A549 (cell line): ENCODE measurements at regions not wholly inside any gene's neighbourhood (a gene's known extent, or its start where the extent isn't known, plus 50 kb on each side); places are given as distances from the start of the nearest gene placed in this dataset.

Experiments used
- ATAC-seq, 2 experiments: fragments of 200-7000 bp in 1 of 2; fragments of >200 bp in 1 of 2; cut with Nextera tagmentation in 1 of 2; cut with Tn5 transposase in 1 of 2; 3 replicates each; pipeline versions ENCODE4 v1.8.0 to v1.9.1; 2018 to 2020; ENCODE audit warnings: mild to moderate bottlenecking in 1 of 2, moderate library complexity in 1 of 2
- CTCF ChIA-PET: fragments of 300-600 bp; sonication (Branson Sonifier 250); formaldehyde crosslinking; extraction: SDS; loops from one replicate; lab custom pipeline; 2021; ENCODE audit warnings: antibody characterized with exemption, inconsistent platforms; lab: Yijun Ruan, JAX
- POLR2A ChIA-PET: fragments of 350-600 bp; formaldehyde crosslinking; extraction: SDS; loops from one replicate; lab custom pipeline; 2021; ENCODE audit warnings: antibody characterized with exemption, inconsistent platforms; lab: Yijun Ruan, JAX
- DNase-seq, 2 experiments: peaks; one replicate each; pipeline versions ENCODE4 v3.0.0 to v3.0.0-alpha.2; 2011 to 2016; ENCODE audit warnings: low read depth in 1 of 2, low spot score in 1 of 2
- FAIRE-seq: peaks from 2 replicates; lab custom pipeline; 2011; peaks lifted over from hg19 to GRCh38; lab: Jason Lieb, UNC
- H3K27ac ChIP-seq, 2 experiments: fragments of >200 bp; sonication (Bioruptor Twin); formaldehyde crosslinking; 3 replicates each; pipeline ENCODE4 v1.5.1; 2016 to 2017
- H3K4me1 ChIP-seq: fragments of >200 bp; sonication (Bioruptor Twin); formaldehyde crosslinking; 3 replicates; pipeline ENCODE4 v1.6.1; 2016
- H3K4me2 ChIP-seq: fragments of >200 bp; sonication (Bioruptor Twin); formaldehyde crosslinking; 3 replicates; pipeline ENCODE4 v1.6.1; 2016
- H3K4me3 ChIP-seq: fragments of >200 bp; sonication (Bioruptor Twin); formaldehyde crosslinking; 3 replicates; pipeline ENCODE4 v1.5.1; 2016
- H3K9me3 ChIP-seq: fragments of >200 bp; sonication (Bioruptor Twin); formaldehyde crosslinking; 3 replicates; pipeline ENCODE4 v1.6.1; 2016
- CBX8 ChIP-seq: fragments of 200-600 bp; sonication (generic); IDR thresholded peaks from 2 replicates; pipeline ENCODE4 v1.6.1; 2016
- CEBPB ChIP-seq, 2 experiments: fragments of >200 bp in 1 of 2; sonication (Bioruptor Twin) in 1 of 2; formaldehyde crosslinking in 1 of 2; IDR thresholded peaks; 2 replicates each; pipeline ENCODE4 v1.6.1; 2012 to 2016
- CHD4 ChIP-seq: fragments of 200-600 bp; sonication (generic); IDR thresholded peaks from 2 replicates; pipeline ENCODE4 v1.6.1; 2016; ENCODE audit warnings: antibody characterized with exemption, mild to moderate bottlenecking, borderline replicate concordance
- EHF ChIP-seq: fragments of 250-450 bp; sonication (Bioruptor Pico); IDR thresholded peaks from 2 replicates; pipeline ENCODE4 v1.5.0; 2020; ENCODE audit warnings: mild to moderate bottlenecking
- EP300 ChIP-seq, 2 experiments: fragments of >200 bp; sonication (Bioruptor Twin); formaldehyde crosslinking; IDR thresholded peaks; 2 replicates in 1 of 2; 3 replicates in 1 of 2; pipeline ENCODE4 v1.6.1; 2016 to 2017
- GATA3 ChIP-seq: IDR thresholded peaks from 2 replicates; pipeline ENCODE4 v1.6.1; 2012; ENCODE audit warnings: borderline replicate concordance
- HDAC2 ChIP-seq: fragments of 200-600 bp; sonication (generic); IDR thresholded peaks from 2 replicates; pipeline ENCODE4 v1.6.1; 2016
- HOXA7 ChIP-seq: fragments of 250-450 bp; sonication (Bioruptor Pico); IDR thresholded peaks from 2 replicates; pipeline ENCODE4 v1.5.0; 2020; ENCODE audit warnings: mild to moderate bottlenecking, moderate library complexity
- JUN ChIP-seq, 2 experiments: fragments of >200 bp; sonication (Bioruptor Twin); formaldehyde crosslinking; IDR thresholded peaks; 2 replicates in 1 of 2; 3 replicates in 1 of 2; pipeline ENCODE4 v1.6.1; 2016 to 2017
- JUNB ChIP-seq: fragments of >200 bp; sonication (Bioruptor Twin); formaldehyde crosslinking; IDR thresholded peaks from 2 replicates; pipeline ENCODE4 v1.6.1; 2016
- KDM5A ChIP-seq: fragments of 200-600 bp; sonication (generic); IDR thresholded peaks from 2 replicates; pipeline ENCODE4 v1.6.1; 2016; ENCODE audit warnings: antibody characterized with exemption, mild to moderate bottlenecking
- MAFK ChIP-seq: fragments of 450-650 bp; IDR thresholded peaks from 2 replicates; pipeline ENCODE4 v1.6.1; 2014; ENCODE audit not compliant: partially characterized antibody
- MYC ChIP-seq: IDR thresholded peaks from 2 replicates; pipeline ENCODE4 v1.6.1; 2012; ENCODE audit warnings: mild to moderate bottlenecking, inconsistent platforms, low read length, improper control_type of control experiment, borderline replicate concordance
- NFE2L2 ChIP-seq: fragments of 150-350 bp; conservative IDR thresholded peaks from 2 replicates; pipeline ENCODE4 v1.6.1; 2014; ENCODE audit warnings: low read length
- POLR2AphosphoS2 ChIP-seq: conservative IDR thresholded peaks from 2 replicates; pipeline ENCODE4 v1.6.1; 2012; ENCODE audit warnings: low read length, improper control_type of control experiment, inconsistent platforms
- RAD21 ChIP-seq, 2 experiments: fragments of >200 bp in 1 of 2; sonication (Bioruptor Twin) in 1 of 2; formaldehyde crosslinking in 1 of 2; IDR thresholded peaks in 1 of 2; conservative IDR thresholded peaks in 1 of 2; 2 replicates in 1 of 2; 3 replicates in 1 of 2; pipeline ENCODE4 v1.6.1; 2012 to 2018; ENCODE audit warnings: inconsistent platforms in 1 of 2
- RARB ChIP-seq: fragments of 250-450 bp; sonication (Bioruptor Pico); IDR thresholded peaks from 2 replicates; pipeline ENCODE4 v1.8.0; 2021; ENCODE audit warnings: mild to moderate bottlenecking, moderate library complexity
- RFX5 ChIP-seq: fragments of 450-650 bp; IDR thresholded peaks from 2 replicates; pipeline ENCODE4 v1.7.1; 2014; ENCODE audit warnings: antibody characterized with exemption, mild to moderate bottlenecking, moderate library complexity
- SMC3 ChIP-seq: fragments of >200 bp; sonication (Bioruptor Twin); formaldehyde crosslinking; IDR thresholded peaks from 3 replicates; pipeline ENCODE4 v1.6.1; 2018; ENCODE audit warnings: inconsistent platforms
- TP53 ChIP-seq: fragments of 250-450 bp; sonication (Bioruptor Pico); IDR thresholded peaks from 2 replicates; pipeline ENCODE4 v1.5.0; 2021; ENCODE audit warnings: mild to moderate bottlenecking, moderate library complexity
- ZNF302 ChIP-seq: fragments of 250-450 bp; sonication (Bioruptor Pico); IDR thresholded peaks from 2 replicates; pipeline ENCODE4 v1.9.0; 2021; ENCODE audit warnings: inconsistent platforms, mild to moderate bottlenecking, moderate library complexity
- ZSCAN20 ChIP-seq: fragments of 250-450 bp; sonication (Bioruptor Pico); IDR thresholded peaks from 2 replicates; pipeline ENCODE4 v1.8.0; 2022; ENCODE audit warnings: mild to moderate bottlenecking, moderate library complexity
- WGBS: methylation state at CpG from one replicate; pipeline ENCODE4 v1.1.6; 2017; ENCODE audit errors: missing lambda C conversion rate; 5-methylcytosine and 5-hydroxymethylcytosine counted together
- TF ChIP-seq, protein P1 (sequence below): fragments of 200-600 bp; sonication (generic); IDR thresholded peaks from 2 replicates; pipeline ENCODE4 v1.6.1; 2016; ENCODE audit warnings: antibody characterized with exemption, mild to moderate bottlenecking, moderate library complexity
- TF ChIP-seq, protein P2 (sequence below): fragments of >200 bp; sonication (Bioruptor Twin); formaldehyde crosslinking; IDR thresholded peaks from 2 replicates; pipeline ENCODE4 v1.6.1; 2016
- TF ChIP-seq, protein P3 (sequence below): fragments of 150-350 bp; IDR thresholded peaks from 2 replicates; pipeline ENCODE4 v1.6.1; 2014; ENCODE audit warnings: low read depth, mild to moderate bottlenecking, low read length

DNA sequence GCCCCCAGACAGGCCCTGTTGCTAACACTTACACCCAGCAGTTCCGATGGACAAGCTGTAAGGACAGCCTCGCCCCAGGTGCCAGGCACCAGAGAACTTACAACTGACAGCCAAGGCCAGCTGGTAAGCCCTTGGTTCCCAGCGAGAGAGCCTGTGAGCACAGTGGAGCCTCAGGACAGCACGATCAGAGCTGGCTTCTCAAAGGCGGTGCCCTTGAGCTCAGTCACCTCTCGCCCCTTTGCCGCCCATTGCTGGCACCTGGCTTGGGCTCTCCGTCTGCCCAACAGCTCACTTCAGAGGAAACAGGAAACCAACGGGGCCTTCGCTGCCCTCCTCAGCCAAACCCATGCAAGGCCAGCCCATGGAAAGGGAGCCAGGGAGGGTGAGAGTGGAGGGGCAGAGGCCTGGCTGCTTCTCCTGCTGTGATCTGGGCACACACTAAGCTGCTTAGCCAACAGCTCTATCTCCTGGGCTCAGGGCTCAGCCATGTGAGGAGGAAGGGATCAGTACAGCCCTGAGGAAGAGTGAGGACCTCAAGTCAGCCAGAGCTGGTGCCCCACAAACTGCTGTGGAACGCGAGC is 98.5 kb downstream of the SINHCAF start:
- Histone ChIP-seq H3K27ac (no peak overlapping the region), H3K4me2 (no peak overlapping the region), H3K9me3 (no peaks in the 10 kb centered on the region), H3K4me1 (peaks cover 9% of the 10 kb centered on the region; the same call in 2 of the 3 replicates), H3K4me3 (no peak overlapping the region)
- TF ChIP-seq JUN (IDR thresholded peaks at IDR 0.05): no peak
- no peak for TF ChIP-seq POLR2AphosphoS2
- TF ChIP-seq EP300 (IDR thresholded peaks at IDR 0.05): no peak
- TF ChIP-seq TP53 (CRISPR knock-in tag): no peak
- TF ChIP-seq KDM5A: no peak
- no peak for TF ChIP-seq SMC3
- no peak for TF ChIP-seq ZSCAN20
- no peak for TF ChIP-seq CBX8
- TF ChIP-seq, protein P1, sequence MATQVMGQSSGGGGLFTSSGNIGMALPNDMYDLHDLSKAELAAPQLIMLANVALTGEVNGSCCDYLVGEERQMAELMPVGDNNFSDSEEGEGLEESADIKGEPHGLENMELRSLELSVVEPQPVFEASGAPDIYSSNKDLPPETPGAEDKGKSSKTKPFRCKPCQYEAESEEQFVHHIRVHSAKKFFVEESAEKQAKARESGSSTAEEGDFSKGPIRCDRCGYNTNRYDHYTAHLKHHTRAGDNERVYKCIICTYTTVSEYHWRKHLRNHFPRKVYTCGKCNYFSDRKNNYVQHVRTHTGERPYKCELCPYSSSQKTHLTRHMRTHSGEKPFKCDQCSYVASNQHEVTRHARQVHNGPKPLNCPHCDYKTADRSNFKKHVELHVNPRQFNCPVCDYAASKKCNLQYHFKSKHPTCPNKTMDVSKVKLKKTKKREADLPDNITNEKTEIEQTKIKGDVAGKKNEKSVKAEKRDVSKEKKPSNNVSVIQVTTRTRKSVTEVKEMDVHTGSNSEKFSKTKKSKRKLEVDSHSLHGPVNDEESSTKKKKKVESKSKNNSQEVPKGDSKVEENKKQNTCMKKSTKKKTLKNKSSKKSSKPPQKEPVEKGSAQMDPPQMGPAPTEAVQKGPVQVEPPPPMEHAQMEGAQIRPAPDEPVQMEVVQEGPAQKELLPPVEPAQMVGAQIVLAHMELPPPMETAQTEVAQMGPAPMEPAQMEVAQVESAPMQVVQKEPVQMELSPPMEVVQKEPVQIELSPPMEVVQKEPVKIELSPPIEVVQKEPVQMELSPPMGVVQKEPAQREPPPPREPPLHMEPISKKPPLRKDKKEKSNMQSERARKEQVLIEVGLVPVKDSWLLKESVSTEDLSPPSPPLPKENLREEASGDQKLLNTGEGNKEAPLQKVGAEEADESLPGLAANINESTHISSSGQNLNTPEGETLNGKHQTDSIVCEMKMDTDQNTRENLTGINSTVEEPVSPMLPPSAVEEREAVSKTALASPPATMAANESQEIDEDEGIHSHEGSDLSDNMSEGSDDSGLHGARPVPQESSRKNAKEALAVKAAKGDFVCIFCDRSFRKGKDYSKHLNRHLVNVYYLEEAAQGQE: no peak
- TF ChIP-seq MYC: no peak
- TF ChIP-seq HOXA7: no peak
- TF ChIP-seq EHF: no peak
- no peak for TF ChIP-seq CHD4
- 85% methylated on average over 12 of the region's 12 CpGs for WGBS
- ChIA-PET CTCF (interaction anchor here (1.2 to 7.6 kb wide), 5 partner anchors 10 to 380 kb away, joined by 3 to 60 read pairs (median 4); no protein-coding TSS in a partner anchor), POLR2A (no interaction called here)
- ATAC-seq: no peak
- no peak for DNase-seq
- FAIRE-seq: no peak

DNA sequence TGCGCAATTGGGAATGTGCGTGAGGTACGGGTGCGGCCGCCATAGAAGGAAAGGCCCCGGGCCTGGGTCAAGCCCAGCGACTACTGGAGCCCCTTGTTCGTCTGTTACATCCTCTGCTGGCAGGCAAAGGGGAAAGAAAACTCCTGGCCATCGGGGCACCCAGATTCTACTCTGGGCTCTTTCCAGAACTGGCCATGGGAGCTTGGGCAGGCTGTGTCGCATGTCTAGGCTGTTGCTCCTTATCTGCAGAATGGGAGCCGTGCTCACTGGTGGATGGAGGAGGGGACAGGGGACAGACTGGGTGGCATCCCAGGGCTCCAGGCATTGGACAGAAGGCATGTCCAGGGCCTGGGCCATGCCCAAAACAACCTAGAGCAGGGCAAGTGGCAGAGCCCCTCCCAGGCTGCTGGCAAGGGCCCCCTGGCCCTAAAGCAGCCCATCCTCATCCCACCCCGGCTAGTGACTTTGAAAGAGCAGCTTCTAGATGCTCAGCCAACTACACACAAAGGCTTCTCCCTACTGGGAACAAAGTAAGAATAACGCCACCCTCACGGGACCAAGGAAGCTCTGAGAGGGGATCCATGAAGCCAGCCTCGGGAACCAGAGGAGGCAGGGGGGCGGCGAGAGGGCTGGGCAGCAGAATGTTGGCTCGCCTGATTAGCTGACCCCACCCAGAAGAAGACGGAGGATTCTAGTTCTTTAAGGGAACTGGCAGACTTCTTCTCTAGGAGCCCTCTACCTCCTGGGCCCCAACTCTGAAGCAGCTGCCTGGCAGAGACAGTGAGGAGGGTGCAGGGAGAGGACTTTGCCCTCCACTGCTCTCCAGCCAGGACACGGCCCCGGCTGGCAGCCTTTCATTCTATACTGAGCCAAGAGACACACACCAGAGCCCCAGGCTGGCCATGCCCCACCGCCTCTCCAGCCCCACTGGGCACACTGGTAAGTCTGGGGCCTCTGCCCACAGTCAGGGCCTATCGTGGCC is 96.8 kb downstream of the SINHCAF start:
- Histone ChIP-seq H3K4me1 (peaks cover 9% of the 10 kb centered on the region; the same call in 2 of the 3 replicates), H3K4me2 (peak overlapping the region; percentile 19; the same call in 2 of the 3 replicates), H3K9me3 (no peaks in the 10 kb centered on the region), H3K27ac (peak overlapping the region in 1 of 2 experiments; percentile 60; a peak in 3 of 6 replicates), H3K4me3 (no peak overlapping the region)
- ChIA-PET CTCF (interaction anchor here (0.7 to 1.6 kb wide), 4 partner anchors 9 to 384 kb away, joined by 3 to 7 read pairs (median 4); no protein-coding TSS in a partner anchor), POLR2A (no interaction called here)
- FAIRE-seq (no peak), DNase-seq (no peak), ATAC-seq (peak in 1 of 2 experiments; percentile 71; a peak in 3 of 6 replicates)
- WGBS: 76% methylated on average over 22 of the region's 23 CpGs
- no peak for TF ChIP-seq NFE2L2
- no peak for TF ChIP-seq SMC3
- no peak for TF ChIP-seq GATA3
- TF ChIP-seq CEBPB (IDR thresholded peaks at IDR 0.05): no peak
- no peak for TF ChIP-seq ZNF302
- TF ChIP-seq HDAC2: no peak
- no peak for TF ChIP-seq RARB (CRISPR knock-in tag)
- no peak for TF ChIP-seq MAFK
- TF ChIP-seq, protein P2, sequence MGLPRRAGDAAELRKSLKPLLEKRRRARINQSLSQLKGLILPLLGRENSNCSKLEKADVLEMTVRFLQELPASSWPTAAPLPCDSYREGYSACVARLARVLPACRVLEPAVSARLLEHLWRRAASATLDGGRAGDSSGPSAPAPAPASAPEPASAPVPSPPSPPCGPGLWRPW: no peak
- no peak for TF ChIP-seq RFX5
- TF ChIP-seq JUNB: no peak
- TF ChIP-seq, protein P3, sequence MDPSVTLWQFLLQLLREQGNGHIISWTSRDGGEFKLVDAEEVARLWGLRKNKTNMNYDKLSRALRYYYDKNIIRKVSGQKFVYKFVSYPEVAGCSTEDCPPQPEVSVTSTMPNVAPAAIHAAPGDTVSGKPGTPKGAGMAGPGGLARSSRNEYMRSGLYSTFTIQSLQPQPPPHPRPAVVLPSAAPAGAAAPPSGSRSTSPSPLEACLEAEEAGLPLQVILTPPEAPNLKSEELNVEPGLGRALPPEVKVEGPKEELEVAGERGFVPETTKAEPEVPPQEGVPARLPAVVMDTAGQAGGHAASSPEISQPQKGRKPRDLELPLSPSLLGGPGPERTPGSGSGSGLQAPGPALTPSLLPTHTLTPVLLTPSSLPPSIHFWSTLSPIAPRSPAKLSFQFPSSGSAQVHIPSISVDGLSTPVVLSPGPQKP: no peak
- TF ChIP-seq EP300 (IDR thresholded peaks at IDR 0.05): no peak
- TF ChIP-seq RAD21 (conservative IDR thresholded peaks at IDR 0.05 in 1 of 2, IDR thresholded peaks at IDR 0.05 in 1 of 2): no peak
